H9 (cell line): ENCODE measurements at regions not wholly inside any gene's neighbourhood (a gene's known extent, or its start where the extent isn't known, plus 50 kb on each side); places are given as distances from the start of the nearest gene placed in this dataset.

Experiments used
- DNase-seq: peaks from one replicate; pipeline ENCODE4 v3.0.0-alpha.2; 2017
- H2AFZ ChIP-seq: one replicate; pipeline ENCODE4 v1.6.1; 2013; ENCODE audit warnings: mild to moderate bottlenecking, low read length, control low read depth, moderate library complexity
- H2AK5ac ChIP-seq: 2 replicates; pipeline ENCODE4 v1.6.1; 2013; ENCODE audit warnings: low read length, control low read depth, mixed read lengths; ENCODE audit not compliant: insufficient read length
- H2BK120ac ChIP-seq: one replicate; pipeline ENCODE4 v1.6.1; 2013; ENCODE audit warnings: low read depth, mild to moderate bottlenecking, low read length, control low read depth, inconsistent platforms; ENCODE audit not compliant: poor library complexity, severe bottlenecking
- H2BK12ac ChIP-seq: 2 replicates; pipeline ENCODE4 v1.6.1; 2013; ENCODE audit warnings: low read length, control low read depth, mixed read lengths, low read depth; ENCODE audit not compliant: insufficient read length
- H2BK15ac ChIP-seq: 2 replicates; pipeline ENCODE4 v1.6.1; 2013; ENCODE audit warnings: low read depth, low read length, control low read depth
- H2BK20ac ChIP-seq: one replicate; pipeline ENCODE4 v1.6.1; 2013; ENCODE audit warnings: low read depth, mild to moderate bottlenecking, low read length, control low read depth, inconsistent platforms; ENCODE audit not compliant: poor library complexity, severe bottlenecking
- H2BK5ac ChIP-seq: 2 replicates; pipeline ENCODE4 v1.6.1; 2013; ENCODE audit warnings: low read length, control low read depth, mixed read lengths; ENCODE audit not compliant: insufficient read length
- H3K14ac ChIP-seq: 2 replicates; pipeline ENCODE4 v1.6.1; 2013; ENCODE audit warnings: low read length, control low read depth; ENCODE audit not compliant: insufficient read depth
- H3K18ac ChIP-seq: 2 replicates; pipeline ENCODE4 v1.6.1; 2013; ENCODE audit warnings: low read depth, mild to moderate bottlenecking, mixed read lengths, low read length, control low read depth; ENCODE audit not compliant: insufficient read length
- H3K23ac ChIP-seq: 2 replicates; pipeline ENCODE4 v1.6.1; 2013; ENCODE audit warnings: low read length, control low read depth, mixed read lengths, low read depth; ENCODE audit not compliant: insufficient read length
- H3K23me2 ChIP-seq: 2 replicates; pipeline ENCODE4 v1.6.1; 2013; ENCODE audit warnings: low read depth, mild to moderate bottlenecking, mixed read lengths, low read length, control low read depth; ENCODE audit not compliant: insufficient read length, poor library complexity, severe bottlenecking
- H3K27ac ChIP-seq: 2 replicates; pipeline ENCODE4 v1.5.1; 2013; ENCODE audit warnings: low read length, control low read depth, mixed read lengths, low read depth; ENCODE audit not compliant: insufficient read length
- H3K27me3 ChIP-seq: 2 replicates; pipeline ENCODE4 v1.6.1; 2013; ENCODE audit warnings: low read length, control low read depth, inconsistent platforms; ENCODE audit not compliant: insufficient read depth
- H3K4ac ChIP-seq: 2 replicates; pipeline ENCODE4 v1.6.1; 2013; ENCODE audit warnings: low read depth, mild to moderate bottlenecking, control low read depth, inconsistent platforms, low read length, moderate library complexity
- H3K4me1 ChIP-seq: 2 replicates; pipeline ENCODE4 v1.6.1; 2013; ENCODE audit warnings: low read length, control low read depth, inconsistent platforms; ENCODE audit not compliant: insufficient read depth
- H3K4me2 ChIP-seq: 2 replicates; pipeline ENCODE4 v1.6.1; 2013; ENCODE audit warnings: low read length, control low read depth, mixed read lengths; ENCODE audit not compliant: insufficient read length, insufficient read depth
- H3K56ac ChIP-seq: 2 replicates; pipeline ENCODE4 v1.6.1; 2013; ENCODE audit warnings: low read depth, mild to moderate bottlenecking, mixed read lengths, low read length, control low read depth; ENCODE audit not compliant: insufficient read length
- H3K79me1 ChIP-seq: 2 replicates; pipeline ENCODE4 v1.6.1; 2013; ENCODE audit warnings: low read depth, mild to moderate bottlenecking, moderate library complexity, low read length, control low read depth, inconsistent platforms; ENCODE audit not compliant: insufficient read depth, poor library complexity, severe bottlenecking
- H3K79me2 ChIP-seq: 2 replicates; pipeline ENCODE4 v1.6.1; 2013; ENCODE audit warnings: low read length, control low read depth, inconsistent platforms; ENCODE audit not compliant: insufficient read depth
- H3K9ac ChIP-seq: 2 replicates; pipeline ENCODE4 v1.6.1; 2013; ENCODE audit warnings: low read length, control low read depth, mixed read lengths; ENCODE audit not compliant: insufficient read length; ENCODE audit errors: extremely low read depth
- H3K9me3 ChIP-seq: one replicate; pipeline ENCODE4 v1.6.1; 2013; ENCODE audit warnings: low read depth, low read length, inconsistent platforms; ENCODE audit not compliant: control insufficient read depth
- H3T11ph ChIP-seq: one replicate; pipeline ENCODE4 v1.6.1; 2013; ENCODE audit warnings: mild to moderate bottlenecking, low read length, control low read depth, inconsistent platforms
- H4K20me1 ChIP-seq: one replicate; pipeline ENCODE4 v1.6.1; 2013; ENCODE audit not compliant: control insufficient read depth, insufficient read length, insufficient read depth
- H4K5ac ChIP-seq: 2 replicates; pipeline ENCODE4 v1.6.1; 2013; ENCODE audit warnings: low read depth, mild to moderate bottlenecking, mixed read lengths, low read length, control low read depth; ENCODE audit not compliant: insufficient read length
- H4K8ac ChIP-seq: replicated peaks from 2 replicates; pipeline ENCODE4 v1.6.1; 2013; ENCODE audit warnings: low read length, control low read depth, mixed read lengths, low read depth; ENCODE audit not compliant: insufficient read length
- H4K91ac ChIP-seq: 2 replicates; pipeline ENCODE4 v1.6.1; 2013; ENCODE audit warnings: low read depth, mild to moderate bottlenecking, moderate library complexity, mixed read lengths, low read length, control low read depth; ENCODE audit not compliant: insufficient read length
- H3K27ac Mint-ChIP-seq, 3 experiments: 2 replicates in 2 of 3; 3 replicates in 1 of 3; pipeline ENCODE4 v1.8.0; 2020 to 2021; ENCODE audit warnings: mixed read lengths in 3 of 3, mild to moderate bottlenecking in 1 of 3, moderate library complexity in 1 of 3
- H3K27me3 Mint-ChIP-seq: 2 replicates; pipeline ENCODE4 v1.8.0; 2021; ENCODE audit warnings: low read depth, mild to moderate bottlenecking, moderate library complexity, mixed read lengths
- H3K36me3 Mint-ChIP-seq, 3 experiments: 2 replicates in 2 of 3; 3 replicates in 1 of 3; pipeline ENCODE4 v1.8.0; 2020 to 2021; ENCODE audit warnings: low read depth in 3 of 3, mixed read lengths in 3 of 3; ENCODE audit not compliant: insufficient read depth in 1 of 3
- H3K4me1 Mint-ChIP-seq, 2 experiments: 2 replicates each; pipeline ENCODE4 v1.8.0; 2020; ENCODE audit warnings: mixed read lengths in 2 of 2
- H3K4me3 Mint-ChIP-seq, 2 experiments: 2 replicates in 1 of 2; 3 replicates in 1 of 2; pipeline ENCODE4 v1.8.0; 2020 to 2021; ENCODE audit warnings: mild to moderate bottlenecking in 2 of 2, mixed read lengths in 2 of 2, moderate library complexity in 1 of 2
- H3K9me3 Mint-ChIP-seq, 2 experiments: 2 replicates in 1 of 2; 3 replicates in 1 of 2; pipeline ENCODE4 v1.8.0; 2020; ENCODE audit warnings: mild to moderate bottlenecking in 2 of 2, mixed read lengths in 2 of 2, moderate library complexity in 1 of 2
- WGBS: extraction: QIAGEN DNeasy Blood & Tissue Kit; methylation state at CpG from one replicate; pipeline ENCODE4 v1.1.7; 2013; ENCODE audit warnings: missing lambda C conversion rate, low lambda C conversion rate, mixed read lengths; ENCODE audit not compliant: insufficient read length; ENCODE audit errors: extremely low coverage; 5-methylcytosine and 5-hydroxymethylcytosine counted together
- TF ChIP-seq, protein P1 (sequence below): fragments of 200-600 bp; sonication (generic); conservative IDR thresholded peaks from 3 replicates; pipeline ENCODE4 v1.8.0; 2021; ENCODE audit warnings: antibody characterized with exemption, mild to moderate bottlenecking

GRCh38 chr22:25373961-25374360 is 154.5 kb downstream of the CRYBB2 start:
- H3K27ac Mint-ChIP-seq = no peak overlapping the region; a peak in 1 of 7 replicates
- WGBS = no CpG with 5 or more reads among the region's 10 CpGs

More at GRCh38 chr22:25373961-25374360, 154.5 kb downstream of the CRYBB2 start:
- Histone ChIP-seq H2BK120ac (no peak overlapping the region), H3K27ac (no peak overlapping the region), H3K27me3 (no peaks in the 10 kb centered on the region), H3T11ph (no peak overlapping the region), H2AK5ac (no peak overlapping the region), H4K5ac (no peak overlapping the region), H3K79me2 (no peaks in the 10 kb centered on the region), H3K79me1 (no peaks in the 10 kb centered on the region), H3K4ac (no peak overlapping the region), H2BK20ac (no peak overlapping the region), H3K56ac (no peak overlapping the region), H4K8ac (no peak overlapping the region), H2BK5ac (no peak overlapping the region), H4K20me1 (no peaks in the 10 kb centered on the region), H3K23me2 (no peaks in the 10 kb centered on the region), H2BK12ac (no peak overlapping the region), H3K4me1 (no peaks in the 10 kb centered on the region), H3K9ac (no peak overlapping the region), H3K14ac (no peak overlapping the region; the same call in 1 of the 2 replicates), H3K23ac (no peak overlapping the region), H3K9me3 (no peaks in the 10 kb centered on the region), H2AFZ (no peak overlapping the region), H2BK15ac (no peak overlapping the region), H4K91ac (no peak overlapping the region), H3K18ac (no peak overlapping the region), H3K4me2 (no peak overlapping the region)
- no peak overlapping the region for H3K4me3 Mint-ChIP-seq
- H3K9me3 Mint-ChIP-seq = no peaks in the 10 kb centered on the region
- peaks cover 1 to 5% of the 10 kb centered on the region in 2 experiments; a peak in 3 of 4 replicates for H3K4me1 Mint-ChIP-seq
- TF ChIP-seq, protein P1, sequence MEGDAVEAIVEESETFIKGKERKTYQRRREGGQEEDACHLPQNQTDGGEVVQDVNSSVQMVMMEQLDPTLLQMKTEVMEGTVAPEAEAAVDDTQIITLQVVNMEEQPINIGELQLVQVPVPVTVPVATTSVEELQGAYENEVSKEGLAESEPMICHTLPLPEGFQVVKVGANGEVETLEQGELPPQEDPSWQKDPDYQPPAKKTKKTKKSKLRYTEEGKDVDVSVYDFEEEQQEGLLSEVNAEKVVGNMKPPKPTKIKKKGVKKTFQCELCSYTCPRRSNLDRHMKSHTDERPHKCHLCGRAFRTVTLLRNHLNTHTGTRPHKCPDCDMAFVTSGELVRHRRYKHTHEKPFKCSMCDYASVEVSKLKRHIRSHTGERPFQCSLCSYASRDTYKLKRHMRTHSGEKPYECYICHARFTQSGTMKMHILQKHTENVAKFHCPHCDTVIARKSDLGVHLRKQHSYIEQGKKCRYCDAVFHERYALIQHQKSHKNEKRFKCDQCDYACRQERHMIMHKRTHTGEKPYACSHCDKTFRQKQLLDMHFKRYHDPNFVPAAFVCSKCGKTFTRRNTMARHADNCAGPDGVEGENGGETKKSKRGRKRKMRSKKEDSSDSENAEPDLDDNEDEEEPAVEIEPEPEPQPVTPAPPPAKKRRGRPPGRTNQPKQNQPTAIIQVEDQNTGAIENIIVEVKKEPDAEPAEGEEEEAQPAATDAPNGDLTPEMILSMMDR = no peak
- peaks cover 1% of the 10 kb centered on the region; the same call in 1 of the 2 replicates for H3K27me3 Mint-ChIP-seq
- DNase-seq = no peak
- H3K36me3 Mint-ChIP-seq = peaks cover 8 to 20% (median 19%) of the 10 kb centered on the region in 3 experiments; a peak in 6 of 7 replicates
